Stomach smooth muscle (tissue), 2 donors: ENCODE measurements at regions not wholly inside any gene's neighbourhood (a gene's known extent, or its start where the extent isn't known, plus 50 kb on each side); places are given as distances from the start of the nearest gene placed in this dataset.

Experiments
- H3K27ac ChIP-seq: one replicate; pipeline ENCODE4 v1.7.0; 2013; ENCODE audit warnings: mild to moderate bottlenecking, low read length, inconsistent platforms
- H3K27me3 ChIP-seq, 2 donors: one replicate each; pipeline ENCODE4 v1.7.0; 2013; ENCODE audit warnings: low read length in 2 of 2; ENCODE audit not compliant: insufficient read depth in 2 of 2, control insufficient read depth in 1 of 2
- H3K36me3 ChIP-seq, 2 donors: one replicate each; pipeline ENCODE4 v1.7.0; 2013; ENCODE audit warnings: low read length in 2 of 2; ENCODE audit not compliant: control insufficient read depth in 2 of 2, insufficient read depth in 2 of 2
- H3K4me1 ChIP-seq: one replicate; pipeline ENCODE4 v1.7.0; 2013; ENCODE audit warnings: low read length; ENCODE audit not compliant: control insufficient read depth, insufficient read depth
- H3K4me3 ChIP-seq, 2 donors: one replicate each; pipeline ENCODE4 v1.7.0; 2013; ENCODE audit warnings: low read length in 2 of 2
- H3K9ac ChIP-seq, 2 donors: one replicate each; pipeline ENCODE4 v1.7.0; 2013; ENCODE audit warnings: low read length in 2 of 2, mild to moderate bottlenecking in 1 of 2
- H3K9me3 ChIP-seq, 2 donors: one replicate each; pipeline ENCODE4 v1.7.0; 2013; ENCODE audit warnings: low read length in 2 of 2; ENCODE audit not compliant: control insufficient read depth in 2 of 2
- donor health status: healthy.
- donor health status: Pancreatic carcinoma.

GRCh38 chr2:52877703-52878102 lies 889.9 kb upstream of the CHAC2 start:
- no peak overlapping the region for H3K4me3 ChIP-seq

GRCh38 chr2:52874466-52875106 lies 893.0 kb upstream of the CHAC2 start:
- Histone ChIP-seq H3K27me3 (no peaks in the 10 kb centered on the region), H3K9ac (no peak overlapping the region), H3K4me3 (no peak overlapping the region), H3K36me3 (no peaks in the 10 kb centered on the region), H3K9me3 (no peaks in the 10 kb centered on the region), H3K4me1 (peaks cover 4% of the 10 kb centered on the region), H3K27ac (no peak overlapping the region)

More at GRCh38 chr2:52877703-52878102, 889.9 kb upstream of the CHAC2 start:
- no peak overlapping the region for H3K9ac ChIP-seq
- peaks cover 4% of the 10 kb centered on the region for H3K4me1 ChIP-seq
- H3K27ac ChIP-seq, result no peak overlapping the region
- no peaks in the 10 kb centered on the region for H3K27me3 ChIP-seq
- no peaks in the 10 kb centered on the region for H3K36me3 ChIP-seq
- H3K9me3 ChIP-seq, result no peaks in the 10 kb centered on the region

- H3K36me3 ChIP-seq, result no peaks in the 10 kb centered on the region
- H3K4me3 ChIP-seq, result no peak overlapping the region
- no peak overlapping the region for H3K9ac ChIP-seq
- no peak overlapping the region for H3K27ac ChIP-seq
- H3K27me3 ChIP-seq, result no peaks in the 10 kb centered on the region
- H3K9me3 ChIP-seq, result no peaks in the 10 kb centered on the region
- H3K4me1 ChIP-seq, result no peaks in the 10 kb centered on the region
These were observed 904.8 kb upstream of the CHAC2 start for GRCh38 chr2:52862801-52863200.

GRCh38 chr2:52861596-52861995 lies 906.0 kb upstream of the CHAC2 start:
- Histone ChIP-seq H3K27me3 (no peaks in the 10 kb centered on the region), H3K9me3 (no peaks in the 10 kb centered on the region), H3K36me3 (no peaks in the 10 kb centered on the region), H3K4me1 (no peaks in the 10 kb centered on the region), H3K9ac (no peak overlapping the region), H3K27ac (no peak overlapping the region), H3K4me3 (no peak overlapping the region)

GRCh38 chr2:52859065-52859464 lies 908.5 kb upstream of the CHAC2 start:
- Histone ChIP-seq H3K9me3 (no peaks in the 10 kb centered on the region), H3K27me3 (no peaks in the 10 kb centered on the region), H3K4me1 (no peaks in the 10 kb centered on the region), H3K36me3 (no peaks in the 10 kb centered on the region), H3K27ac (no peak overlapping the region), H3K9ac (no peak overlapping the region), H3K4me3 (no peak overlapping the region)

GRCh38 chr2:52857722-52858121 lies 909.9 kb upstream of the CHAC2 start:
- peaks cover 0 to under 1% of the 10 kb centered on the region in 2 donors for H3K9me3 ChIP-seq
- no peaks in the 10 kb centered on the region for H3K27me3 ChIP-seq
- H3K36me3 ChIP-seq, result no peaks in the 10 kb centered on the region
- no peaks in the 10 kb centered on the region for H3K4me1 ChIP-seq
- no peak overlapping the region for H3K9ac ChIP-seq
- H3K4me3 ChIP-seq, result no peak overlapping the region
- H3K27ac ChIP-seq, result no peak overlapping the region

- H3K4me3 ChIP-seq, result no peak overlapping the region
- H3K9ac ChIP-seq, result no peak overlapping the region
- no peaks in the 10 kb centered on the region for H3K36me3 ChIP-seq
- no peak overlapping the region for H3K27ac ChIP-seq
- peaks cover 5 to 6% of the 10 kb centered on the region in 2 donors for H3K9me3 ChIP-seq
- H3K27me3 ChIP-seq, result no peaks in the 10 kb centered on the region
- no peaks in the 10 kb centered on the region for H3K4me1 ChIP-seq
These were observed 915.6 kb upstream of the CHAC2 start for GRCh38 chr2:52852006-52852405.

GRCh38 chr2:52844701-52845423 lies 922.7 kb upstream of the CHAC2 start:
- H3K36me3 ChIP-seq, result no peaks in the 10 kb centered on the region
- H3K4me3 ChIP-seq, result no peak overlapping the region
- H3K27ac ChIP-seq, result no peak overlapping the region
- no peak overlapping the region for H3K9ac ChIP-seq
- H3K9me3 ChIP-seq, result peaks cover 0 to under 1% of the 10 kb centered on the region in 2 donors
- no peaks in the 10 kb centered on the region for H3K27me3 ChIP-seq
- no peaks in the 10 kb centered on the region for H3K4me1 ChIP-seq

GRCh38 chr2:52835909-52836308 lies 931.7 kb upstream of the CHAC2 start:
- no peak overlapping the region for H3K4me3 ChIP-seq
- H3K27ac ChIP-seq, result no peak overlapping the region
- peaks cover 0 to 5% of the 10 kb centered on the region in 2 donors for H3K9me3 ChIP-seq
- H3K9ac ChIP-seq, result no peak overlapping the region
- no peaks in the 10 kb centered on the region for H3K4me1 ChIP-seq
- H3K27me3 ChIP-seq, result no peaks in the 10 kb centered on the region
- H3K36me3 ChIP-seq, result no peaks in the 10 kb centered on the region

GRCh38 chr2:52831216-52831615 lies 936.4 kb upstream of the CHAC2 start:
- Histone ChIP-seq H3K9ac (no peak overlapping the region), H3K4me3 (no peak overlapping the region), H3K27me3 (no peaks in the 10 kb centered on the region), H3K9me3 (peaks cover 0 to 4% of the 10 kb centered on the region in 2 donors), H3K4me1 (no peaks in the 10 kb centered on the region), H3K27ac (no peak overlapping the region), H3K36me3 (no peaks in the 10 kb centered on the region)

GRCh38 chr2:52828112-52828511 lies 939.5 kb upstream of the CHAC2 start:
- no peaks in the 10 kb centered on the region for H3K27me3 ChIP-seq
- H3K9ac ChIP-seq, result no peak overlapping the region
- H3K4me1 ChIP-seq, result no peaks in the 10 kb centered on the region
- no peak overlapping the region for H3K27ac ChIP-seq
- no peaks in the 10 kb centered on the region for H3K36me3 ChIP-seq
- no peak overlapping the region for H3K4me3 ChIP-seq
- no peaks in the 10 kb centered on the region for H3K9me3 ChIP-seq
